ENCODE measurements at regions not wholly inside any gene's neighbourhood (a gene's known extent, or its start where the extent isn't known, plus 50 kb on each side); places are given as distances from the start of the nearest gene placed in this dataset.

GRCh38 chr13:94959626-94960025 is 247.3 kb upstream of the SOX21 start:
- H3K27me3 Mint-ChIP-seq (ENCODE audit: low read depth in 3 of 3): peaks cover 7 to 21% (median 10%) of the 10 kb centered on the region in 3 donors
- Histone ChIP-seq H3K79me2 (ENCODE audit: insufficient read depth, low read length) (no peaks in the 10 kb centered on the region), H3K9me3 (replicated peaks in 1 of 2; ENCODE audit: control insufficient read depth in 1 of 2, insufficient read depth in 1 of 2, low read length in 2 of 2) (no peaks in the 10 kb centered on the region), H3K4me2 (replicated peaks; ENCODE audit: extremely low read depth, low read length, poor library complexity, severe bottlenecking) (no peak overlapping the region), H3K36me3 (replicated peaks in 1 of 2; ENCODE audit: control insufficient read depth in 1 of 2, insufficient read depth in 2 of 2, low read length in 2 of 2) (no peaks in the 10 kb centered on the region), H3K4me3 (replicated peaks in 1 of 3; ENCODE audit: low read depth in 2 of 3, low read length in 3 of 3) (no peak overlapping the region), H3K4me1 (ENCODE audit: control insufficient read depth in 1 of 2, insufficient read depth in 2 of 2, low read length in 2 of 2) (no peaks in the 10 kb centered on the region), H3K27me3 (ENCODE audit: control insufficient read depth in 2 of 2, insufficient read depth in 2 of 2, low read length in 2 of 2) (peaks cover 4 to 9% of the 10 kb centered on the region in 2 donors), H4K20me1 (ENCODE audit: insufficient read depth, low read length) (no peaks in the 10 kb centered on the region), H2AFZ (ENCODE audit: insufficient read depth, low read depth, low read length, poor library complexity, severe bottlenecking) (no peak overlapping the region), H3K27ac (ENCODE audit: low read depth in 1 of 2, low read length in 2 of 2) (no peak overlapping the region), H3K9ac (ENCODE audit: insufficient read depth, low read length, poor library complexity, severe bottlenecking) (no peak overlapping the region)
- H3K27ac Mint-ChIP-seq: no peak overlapping the region
- no peaks in the 10 kb centered on the region for H3K4me1 Mint-ChIP-seq
- TF ChIP-seq, protein P1, sequence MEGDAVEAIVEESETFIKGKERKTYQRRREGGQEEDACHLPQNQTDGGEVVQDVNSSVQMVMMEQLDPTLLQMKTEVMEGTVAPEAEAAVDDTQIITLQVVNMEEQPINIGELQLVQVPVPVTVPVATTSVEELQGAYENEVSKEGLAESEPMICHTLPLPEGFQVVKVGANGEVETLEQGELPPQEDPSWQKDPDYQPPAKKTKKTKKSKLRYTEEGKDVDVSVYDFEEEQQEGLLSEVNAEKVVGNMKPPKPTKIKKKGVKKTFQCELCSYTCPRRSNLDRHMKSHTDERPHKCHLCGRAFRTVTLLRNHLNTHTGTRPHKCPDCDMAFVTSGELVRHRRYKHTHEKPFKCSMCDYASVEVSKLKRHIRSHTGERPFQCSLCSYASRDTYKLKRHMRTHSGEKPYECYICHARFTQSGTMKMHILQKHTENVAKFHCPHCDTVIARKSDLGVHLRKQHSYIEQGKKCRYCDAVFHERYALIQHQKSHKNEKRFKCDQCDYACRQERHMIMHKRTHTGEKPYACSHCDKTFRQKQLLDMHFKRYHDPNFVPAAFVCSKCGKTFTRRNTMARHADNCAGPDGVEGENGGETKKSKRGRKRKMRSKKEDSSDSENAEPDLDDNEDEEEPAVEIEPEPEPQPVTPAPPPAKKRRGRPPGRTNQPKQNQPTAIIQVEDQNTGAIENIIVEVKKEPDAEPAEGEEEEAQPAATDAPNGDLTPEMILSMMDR (IDR thresholded peaks at IDR 0.05): no peak
- H3K9me3 Mint-ChIP-seq: peaks cover 0 to 5% (median 2%) of the 10 kb centered on the region in 7 donors
- H3K4me3 Mint-ChIP-seq: no peak overlapping the region
- H3K36me3 Mint-ChIP-seq: no peaks in the 10 kb centered on the region
- intact Hi-C loops (cut with micrococcal nuclease): no loop called here
- WGBS (ENCODE audit: insufficient coverage): 100% methylated on average over 2 of the region's 4 CpGs
- DNase-seq: no peak

- Histone ChIP-seq H3K27ac (ENCODE audit: low read depth in 1 of 2, low read length in 2 of 2) (no peak overlapping the region), H3K4me3 (replicated peaks in 1 of 3; ENCODE audit: low read depth in 2 of 3, low read length in 3 of 3) (no peak overlapping the region), H3K27me3 (ENCODE audit: control insufficient read depth in 2 of 2, insufficient read depth in 2 of 2, low read length in 2 of 2) (peaks cover 0 to under 1% of the 10 kb centered on the region in 2 donors), H3K4me1 (ENCODE audit: control insufficient read depth in 1 of 2, insufficient read depth in 2 of 2, low read length in 2 of 2) (no peaks in the 10 kb centered on the region), H3K9ac (ENCODE audit: insufficient read depth, low read length, poor library complexity, severe bottlenecking) (no peak overlapping the region), H3K9me3 (replicated peaks in 1 of 2; ENCODE audit: control insufficient read depth in 1 of 2, insufficient read depth in 1 of 2, low read length in 2 of 2) (no peaks in the 10 kb centered on the region), H3K36me3 (replicated peaks in 1 of 2; ENCODE audit: control insufficient read depth in 1 of 2, insufficient read depth in 2 of 2, low read length in 2 of 2) (no peaks in the 10 kb centered on the region), H2AFZ (ENCODE audit: insufficient read depth, low read depth, low read length, poor library complexity, severe bottlenecking) (no peak overlapping the region), H3K79me2 (ENCODE audit: insufficient read depth, low read length) (no peaks in the 10 kb centered on the region), H3K4me2 (replicated peaks; ENCODE audit: extremely low read depth, low read length, poor library complexity, severe bottlenecking) (no peak overlapping the region), H4K20me1 (ENCODE audit: insufficient read depth, low read length) (no peaks in the 10 kb centered on the region)
- DNase-seq: no peak
- Mint-ChIP-seq H3K9me3 (peaks cover 0 to 2% (median 0%) of the 10 kb centered on the region in 7 donors), H3K27me3 (ENCODE audit: low read depth in 3 of 3) (peaks cover 1 to 4% (median 4%) of the 10 kb centered on the region in 3 donors), H3K36me3 (no peaks in the 10 kb centered on the region), H3K4me1 (no peaks in the 10 kb centered on the region), H3K27ac (no peak overlapping the region), H3K4me3 (no peak overlapping the region)
- intact Hi-C loops (cut with micrococcal nuclease): no loop called here
- WGBS (ENCODE audit: insufficient coverage): 73% methylated on average over 2 of the region's 5 CpGs
- TF ChIP-seq, protein P1 (IDR thresholded peaks at IDR 0.05): no peak
Observed at GRCh38 chr13:94956417-94957110, 244.2 kb upstream of the SOX21 start.

Data from CD14-positive monocyte (primary cell).